DOHH2 (cell line): ENCODE measurements at regions not wholly inside any gene's neighbourhood (a gene's known extent, or its start where the extent isn't known, plus 50 kb on each side); places are given as distances from the start of the nearest gene placed in this dataset.

Source experiments
- H3F3A ChIP-seq: fragments of 200-600 bp; sonication (generic), shearing (Covaris generic); 2 replicates; pipeline ENCODE4 v1.6.0; 2016; ENCODE audit warnings: antibody characterized with exemption, mild to moderate bottlenecking; ENCODE audit not compliant: control insufficient read depth, insufficient read depth
- H3K27ac ChIP-seq: fragments of 200-600 bp; sonication (generic); 2 replicates; pipeline ENCODE4 v1.5.1; 2014; ENCODE audit warnings: low read depth, mild to moderate bottlenecking, low read length, moderate library complexity
- H3K27me3 ChIP-seq: fragments of 200-600 bp; sonication (generic); 2 replicates; pipeline ENCODE4 v1.6.1; 2014; ENCODE audit warnings: mild to moderate bottlenecking, low read length, mixed read lengths; ENCODE audit not compliant: control insufficient read depth
- H3K36me3 ChIP-seq: fragments of 200-600 bp; sonication (generic); 2 replicates; pipeline ENCODE4 v1.6.1; 2014; ENCODE audit warnings: mild to moderate bottlenecking, low read length, moderate library complexity, mixed read lengths; ENCODE audit not compliant: control insufficient read depth
- H3K4me1 ChIP-seq: fragments of 200-600 bp; sonication (generic); 2 replicates; pipeline ENCODE4 v1.6.1; 2014; ENCODE audit warnings: mild to moderate bottlenecking, low read length, mixed read lengths; ENCODE audit not compliant: control insufficient read depth
- H3K4me2 ChIP-seq: fragments of 200-600 bp; sonication (generic); 2 replicates; pipeline ENCODE4 v1.6.0; 2014; ENCODE audit warnings: mild to moderate bottlenecking, low read length, moderate library complexity
- H3K4me3 ChIP-seq: fragments of 200-600 bp; sonication (generic); 2 replicates; pipeline ENCODE4 v1.5.1; 2014; ENCODE audit warnings: mild to moderate bottlenecking, low read length, mixed read lengths
- H3K79me2 ChIP-seq: fragments of 200-600 bp; sonication (generic); 2 replicates; pipeline ENCODE4 v1.6.1; 2014; ENCODE audit warnings: mild to moderate bottlenecking, low read length, mixed read lengths; ENCODE audit not compliant: control insufficient read depth
- H3K9me2 ChIP-seq: fragments of 200-600 bp; sonication (generic); replicated peaks from 2 replicates; pipeline ENCODE4 v1.6.1; 2014; ENCODE audit warnings: mild to moderate bottlenecking, low read length, mixed read lengths; ENCODE audit not compliant: control insufficient read depth
- H3K9me3 ChIP-seq: fragments of 200-600 bp; sonication (generic); 2 replicates; pipeline ENCODE4 v1.6.1; 2014; ENCODE audit warnings: antibody characterized with exemption, low read length, mixed read lengths; ENCODE audit not compliant: control insufficient read depth, insufficient read depth
- H4K20me1 ChIP-seq: fragments of 200-600 bp; sonication (generic); 2 replicates; pipeline ENCODE4 v1.6.0; 2014; ENCODE audit warnings: low read depth, mild to moderate bottlenecking, antibody characterized with exemption, low read length, moderate library complexity; ENCODE audit not compliant: control insufficient read depth, insufficient read depth
- CTCF ChIP-seq: fragments of 200-600 bp; sonication (generic); IDR thresholded peaks from one replicate; pipeline ENCODE4 v1.5.1; 2014; ENCODE audit warnings: antibody characterized with exemption, mild to moderate bottlenecking, low read depth, low read length; ENCODE audit not compliant: poor library complexity, severe bottlenecking
- EZH2phosphoT487 ChIP-seq: fragments of 200-600 bp; sonication (generic); IDR thresholded peaks from 2 replicates; pipeline ENCODE4 v1.6.1; 2017; ENCODE audit warnings: borderline replicate concordance, mild to moderate bottlenecking, antibody characterized with exemption, low read length, moderate library complexity, mixed read lengths

- H3K79me2 ChIP-seq: no peaks in the 10 kb centered on the region
- no peak overlapping the region for H3K27ac ChIP-seq
- H4K20me1 ChIP-seq: no peaks in the 10 kb centered on the region
- H3K4me3 ChIP-seq: no peak overlapping the region
- no peaks in the 10 kb centered on the region; the same call in 1 of the 2 replicates for H3K27me3 ChIP-seq
- no peaks in the 10 kb centered on the region for H3K36me3 ChIP-seq
- H3K9me3 ChIP-seq: no peaks in the 10 kb centered on the region
- H3K4me1 ChIP-seq: no peaks in the 10 kb centered on the region
- H3F3A ChIP-seq: no peaks in the 10 kb centered on the region
- no peak overlapping the region for H3K4me2 ChIP-seq
- TF ChIP-seq EZH2phosphoT487 (no peak), CTCF (no peak)
- no peaks in the 10 kb centered on the region for H3K9me2 ChIP-seq
Measured at GRCh38 chr4:54898656-54899340, 226.6 kb downstream of the KDR start.

GRCh38 chr4:54898056-54898562 lies 227.3 kb downstream of the KDR start:
- no peaks in the 10 kb centered on the region for H3K9me3 ChIP-seq
- TF ChIP-seq EZH2phosphoT487 (no peak), CTCF (no peak)
- H3K79me2 ChIP-seq: no peaks in the 10 kb centered on the region
- no peaks in the 10 kb centered on the region for H3F3A ChIP-seq
- no peaks in the 10 kb centered on the region for H3K4me1 ChIP-seq
- no peaks in the 10 kb centered on the region for H4K20me1 ChIP-seq
- H3K9me2 ChIP-seq: no peaks in the 10 kb centered on the region
- no peak overlapping the region for H3K4me3 ChIP-seq
- H3K36me3 ChIP-seq: no peaks in the 10 kb centered on the region
- H3K27ac ChIP-seq: no peak overlapping the region
- no peaks in the 10 kb centered on the region; the same call in 1 of the 2 replicates for H3K27me3 ChIP-seq
- H3K4me2 ChIP-seq: no peak overlapping the region

- Histone ChIP-seq H3K9me2 (no peaks in the 10 kb centered on the region), H4K20me1 (no peaks in the 10 kb centered on the region), H3K4me3 (no peak overlapping the region), H3K79me2 (no peaks in the 10 kb centered on the region), H3K4me2 (no peak overlapping the region), H3F3A (no peaks in the 10 kb centered on the region), H3K27ac (no peak overlapping the region), H3K9me3 (no peaks in the 10 kb centered on the region), H3K27me3 (no peaks in the 10 kb centered on the region; the same call in 1 of the 2 replicates), H3K4me1 (no peaks in the 10 kb centered on the region), H3K36me3 (no peaks in the 10 kb centered on the region)
- TF ChIP-seq CTCF: no peak
- no peak for TF ChIP-seq EZH2phosphoT487
Measured at GRCh38 chr4:54897590-54897989, 227.8 kb downstream of the KDR start.
